GM19240 (cell line): ENCODE measurements at regions not wholly inside any gene's neighbourhood (a gene's known extent, or its start where the extent isn't known, plus 50 kb on each side); places are given as distances from the start of the nearest gene placed in this dataset.

Source experiments
- DNase-seq: peaks from one replicate; pipeline ENCODE4 v3.0.0; 2011; ENCODE audit warnings: low spot score; ENCODE audit not compliant: insufficient read length

GRCh38 chr5:8048920-8049319 lies 180.0 kb downstream of the MTRR start:
- DNase-seq, result no peak

DNA sequence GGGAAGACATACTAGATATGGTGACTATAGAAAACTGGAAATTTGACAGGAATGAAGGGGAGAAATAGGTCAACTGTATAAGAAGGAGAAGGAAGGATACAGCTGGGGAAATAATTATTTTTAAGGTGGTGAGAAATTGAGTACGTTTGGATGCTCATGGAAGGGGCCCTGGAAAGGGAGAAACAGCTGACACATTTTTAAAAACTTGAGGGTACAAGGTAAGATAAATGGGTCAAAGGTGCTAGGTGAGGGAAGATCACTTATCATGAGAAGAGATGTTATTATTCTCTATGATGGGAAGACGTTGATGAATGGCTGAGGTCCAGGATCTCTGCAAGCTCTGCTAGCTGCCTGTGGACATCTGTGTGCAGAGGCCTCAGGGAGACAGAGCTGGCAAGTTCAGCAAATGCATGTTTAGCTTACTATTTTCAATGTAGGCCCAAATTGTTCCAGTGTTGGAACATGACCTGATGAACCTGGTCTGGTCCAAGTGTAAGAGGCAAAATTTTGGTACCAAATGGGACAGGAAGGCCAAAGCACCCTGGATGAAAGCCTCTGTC lies 181.7 kb downstream of the MTRR start:
- no peak for DNase-seq

GRCh38 chr5:8053270-8053669 lies 184.3 kb downstream of the MTRR start:
- no peak for DNase-seq

DNA sequence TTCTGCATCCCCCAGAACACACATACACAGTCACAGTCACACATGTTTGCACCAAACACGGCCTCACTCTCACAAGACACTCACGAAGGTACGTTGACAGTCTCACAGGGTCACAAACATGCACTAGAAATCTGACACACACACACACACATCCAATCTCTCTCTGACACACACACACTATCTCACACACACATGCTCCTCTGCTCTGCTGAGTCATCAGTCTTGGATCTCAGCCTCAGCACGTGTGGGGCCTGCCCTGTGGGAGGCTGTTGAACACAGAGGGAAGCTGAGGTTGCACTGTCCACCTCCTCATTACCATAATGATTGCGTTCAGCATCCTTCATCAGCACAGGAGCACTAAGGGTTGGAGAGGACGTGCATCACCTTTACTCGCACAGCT lies 188.8 kb downstream of the MTRR start:
- DNase-seq, result no peak

GRCh38 chr5:8058616-8059190 lies 189.8 kb downstream of the MTRR start:
- no peak for DNase-seq

GRCh38 chr5:8059337-8059736 lies 190.4 kb downstream of the MTRR start:
- no peak for DNase-seq

DNA sequence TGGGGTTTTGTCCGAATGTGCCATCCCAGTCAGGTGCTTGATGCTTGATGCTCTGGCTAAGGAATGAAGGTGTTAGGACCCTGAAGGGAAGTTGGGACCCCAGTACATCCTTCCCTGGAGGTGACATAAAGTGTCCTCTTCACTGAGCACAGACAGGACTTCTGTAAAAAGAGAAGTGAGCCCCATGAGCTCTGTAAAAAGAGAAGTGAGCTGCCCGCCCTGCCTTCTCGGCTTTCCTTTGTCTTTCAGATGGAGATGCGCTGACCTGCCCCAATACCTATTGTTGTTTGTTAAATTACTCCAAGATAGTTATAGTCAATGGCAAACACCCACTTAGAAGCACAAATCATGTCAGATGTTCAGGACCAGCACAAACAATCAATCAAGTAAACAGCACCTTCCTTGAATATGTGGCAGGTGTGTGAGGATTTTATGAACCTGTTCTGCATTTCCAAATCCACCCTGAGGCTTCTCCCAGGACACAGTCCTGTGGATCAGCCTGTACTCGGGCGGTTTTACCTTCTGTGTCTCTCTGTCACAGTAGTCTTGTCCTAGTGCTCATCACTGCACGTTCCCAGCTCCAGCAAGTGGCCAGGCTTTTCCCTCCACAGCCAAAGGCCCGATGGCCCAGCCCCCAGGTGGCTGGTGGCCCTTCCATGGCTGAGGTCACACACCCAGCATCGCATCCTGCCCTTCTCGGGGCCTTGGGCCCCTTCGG lies 191.4 kb downstream of the MTRR start:
- no peak for DNase-seq

GRCh38 chr5:8060953-8061429 lies 192.0 kb downstream of the MTRR start:
- no peak for DNase-seq

- DNase-seq, result no peak
Measured at GRCh38 chr5:8062521-8062920, 193.6 kb downstream of the MTRR start.

- DNase-seq, result no peak
Measured at GRCh38 chr5:8068078-8068477, 199.1 kb downstream of the MTRR start.

DNA sequence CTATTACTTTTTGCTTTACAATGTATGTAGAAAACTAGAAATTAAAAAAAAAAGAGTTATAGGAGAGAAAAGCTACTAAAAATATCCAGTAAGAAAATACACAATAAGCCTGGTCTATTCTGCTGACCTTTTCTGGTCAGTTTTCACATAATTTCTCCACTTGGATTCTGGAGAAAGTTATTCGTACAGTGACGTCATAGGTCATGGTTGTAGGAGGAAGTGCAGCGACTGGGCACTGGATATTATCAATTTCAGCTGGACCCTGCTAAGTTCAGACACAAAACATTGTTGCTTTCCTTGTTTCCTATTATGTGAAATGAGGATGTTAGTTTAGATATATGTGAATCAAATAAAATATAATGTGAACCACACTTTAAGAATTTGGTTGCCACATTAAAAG lies 201.2 kb downstream of the MTRR start:
- DNase-seq, result no peak

- DNase-seq, result no peak
Measured at GRCh38 chr5:8079056-8079455, 210.1 kb downstream of the MTRR start.

DNA sequence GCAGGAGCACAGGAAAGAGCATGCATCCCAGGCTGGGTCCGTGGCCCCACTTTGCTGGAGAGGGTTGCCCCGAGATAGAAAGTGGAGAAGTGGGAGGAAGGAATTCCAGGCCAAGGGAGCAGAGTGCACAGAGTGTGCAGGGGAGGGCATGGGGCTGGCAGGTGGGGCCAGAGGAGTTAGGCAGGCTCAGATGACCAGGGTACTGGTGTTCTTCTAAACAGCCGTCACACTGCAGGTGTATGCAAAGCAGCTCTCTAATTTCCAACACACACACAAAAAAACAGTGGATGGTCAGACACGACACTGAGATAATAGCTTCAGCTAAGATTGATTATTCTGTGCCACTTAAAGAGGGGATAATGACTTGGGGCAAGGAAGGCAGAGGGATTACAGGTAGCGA lies 212.2 kb downstream of the MTRR start:
- no peak for DNase-seq

- no peak for DNase-seq
Measured at GRCh38 chr5:8093669-8094068, 224.7 kb downstream of the MTRR start.

DNA sequence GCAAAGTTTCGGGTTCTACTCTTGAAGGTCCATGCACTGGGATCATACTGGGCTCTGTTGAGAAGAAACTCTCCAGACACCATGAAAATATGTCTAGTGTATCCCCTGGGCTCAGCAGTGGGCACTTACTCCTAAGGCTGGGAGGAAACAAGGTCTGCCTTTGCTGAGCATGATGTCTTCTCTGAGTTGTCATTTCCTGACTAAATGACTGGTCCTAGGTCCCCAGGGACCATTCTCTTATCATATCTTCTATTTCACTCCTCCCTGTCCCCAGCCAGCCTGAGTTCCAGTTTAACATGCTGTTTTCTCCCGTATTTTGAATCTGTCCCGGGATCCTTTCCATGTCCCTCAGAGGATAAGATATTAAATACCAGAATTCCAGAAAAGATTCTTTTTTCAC lies 225.4 kb downstream of the MTRR start:
- no peak for DNase-seq

DNA sequence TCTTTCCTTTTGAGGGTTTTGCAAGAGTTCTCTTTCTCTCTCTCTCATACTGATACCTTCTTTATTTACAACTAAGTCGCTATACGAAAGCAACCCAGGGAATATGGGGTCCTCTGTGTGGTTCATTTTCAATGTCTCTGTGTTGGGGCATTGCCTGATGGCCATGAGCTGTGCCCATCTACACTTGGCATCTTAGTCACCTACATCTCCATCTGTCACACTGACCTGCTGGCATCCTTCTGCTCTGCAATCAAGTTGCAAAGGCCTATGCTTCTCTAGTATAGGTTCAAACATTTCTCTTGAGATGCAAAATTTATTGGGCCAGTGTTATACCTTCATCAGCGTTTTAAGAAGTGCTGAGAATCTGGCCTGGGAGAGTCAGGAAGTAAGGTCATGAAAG lies 228.2 kb downstream of the MTRR start:
- no peak for DNase-seq

DNA sequence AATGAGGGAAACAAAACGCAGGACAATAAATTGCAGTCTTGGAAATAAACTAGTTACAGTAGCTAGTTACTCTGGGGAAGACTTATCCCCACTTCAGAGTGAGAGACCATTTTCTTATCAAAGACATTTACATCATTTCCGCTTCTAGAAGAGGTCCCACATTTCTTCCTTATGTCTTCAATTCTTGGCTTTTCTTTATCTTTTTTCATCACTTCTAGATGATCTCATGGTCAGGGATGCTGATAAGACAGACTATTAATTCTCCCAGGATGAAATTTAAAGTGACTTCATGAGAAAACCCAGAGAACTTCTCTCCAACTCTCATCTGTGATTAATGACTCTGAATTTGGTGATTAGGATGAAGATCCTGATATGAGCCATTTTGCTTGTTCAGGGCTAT lies 229.1 kb downstream of the MTRR start:
- no peak for DNase-seq

- DNase-seq, result no peak
Measured at GRCh38 chr5:8102714-8103113, 233.8 kb downstream of the MTRR start.

GRCh38 chr5:8114597-8115266 lies 245.8 kb downstream of the MTRR start:
- no peak for DNase-seq

DNA sequence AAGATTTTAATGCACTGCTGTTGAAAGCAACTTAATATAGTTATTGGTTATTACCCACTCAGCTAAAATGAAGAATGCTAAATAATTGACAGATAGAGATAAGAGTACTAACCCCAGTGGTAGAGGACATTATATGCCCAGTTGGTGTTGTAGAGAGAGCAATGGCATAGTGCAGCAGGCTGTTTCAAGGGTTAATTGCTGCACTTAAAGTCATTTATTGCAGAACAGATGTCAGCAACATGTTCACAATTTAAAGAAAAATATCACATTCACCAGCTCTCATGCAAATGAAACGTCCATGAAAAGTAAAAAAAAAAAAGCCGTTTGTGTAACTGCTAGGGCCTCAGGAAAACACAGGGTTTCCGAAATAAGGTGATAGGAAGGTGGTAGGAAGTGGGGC lies 254.6 kb downstream of the MTRR start:
- no peak for DNase-seq

GRCh38 chr5:8134609-8135008 lies 265.7 kb downstream of the MTRR start:
- DNase-seq, result no peak

GRCh38 chr5:8135742-8136141 lies 266.8 kb downstream of the MTRR start:
- no peak for DNase-seq
